GM23248 (cell line): ENCODE measurements at regions not wholly inside any gene's neighbourhood (a gene's known extent, or its start where the extent isn't known, plus 50 kb on each side); places are given as distances from the start of the nearest gene placed in this dataset.

Source experiments
- EZH2 ChIP-seq: fragments of 200-600 bp; sonication (generic); IDR thresholded peaks from 2 replicates; pipeline ENCODE4 v1.6.1; 2018; ENCODE audit warnings: antibody characterized with exemption, mild to moderate bottlenecking; ENCODE audit not compliant: insufficient read depth, poor library complexity, severe bottlenecking
- EZH2phosphoT487 ChIP-seq: fragments of 200-600 bp; sonication (generic); IDR thresholded peaks from 2 replicates; pipeline ENCODE4 v1.6.1; 2018; ENCODE audit warnings: antibody characterized with exemption, moderate library complexity, mild to moderate bottlenecking, low read depth; ENCODE audit not compliant: insufficient read depth

GRCh38 chr11:112361396-112361795 lies 100.7 kb upstream of the PLET1 start:
- TF ChIP-seq EZH2 (no peak), EZH2phosphoT487 (no peak)
